GM12878 (cell line): ENCODE measurements at regions not wholly inside any gene's neighbourhood (a gene's known extent, or its start where the extent isn't known, plus 50 kb on each side); places are given as distances from the start of the nearest gene placed in this dataset.

Source experiments
- ATF2 ChIP-seq: IDR thresholded peaks from 2 replicates; pipeline ENCODE4 v1.6.1; 2012; ENCODE audit warnings: low read length, inconsistent platforms
- ATF7 ChIP-seq: fragments of 450-650 bp; IDR thresholded peaks from 2 replicates; pipeline ENCODE4 v1.6.1; 2016; ENCODE audit warnings: low read depth, mild to moderate bottlenecking
- BCL11A ChIP-seq: IDR thresholded peaks from 2 replicates; pipeline ENCODE4 v1.6.1; 2011; ENCODE audit warnings: low read depth, low read length
- CHD2 ChIP-seq: IDR thresholded peaks from 2 replicates; pipeline ENCODE4 v1.6.1; 2011; ENCODE audit warnings: low read depth, low read length, improper control_type of control experiment, borderline replicate concordance
- DPF2 ChIP-seq: fragments of 450-650 bp; IDR thresholded peaks from 2 replicates; pipeline ENCODE4 v1.6.1; 2017; ENCODE audit warnings: mild to moderate bottlenecking
- FOXM1 ChIP-seq: IDR thresholded peaks from 2 replicates; pipeline ENCODE4 v1.6.1; 2012; ENCODE audit warnings: low read depth, mild to moderate bottlenecking, inconsistent platforms, low read length, moderate library complexity
- HDGF ChIP-seq: fragments of 450-650 bp; IDR thresholded peaks from 2 replicates; pipeline ENCODE4 v1.6.1; 2016; ENCODE audit warnings: antibody characterized with exemption
- HSF1 ChIP-seq: fragments of 150-350 bp; IDR thresholded peaks from 2 replicates; pipeline ENCODE4 v1.6.1; 2014; ENCODE audit warnings: mild to moderate bottlenecking, low read depth, low read length
- IKZF1 ChIP-seq: fragments of 450-650 bp; conservative IDR thresholded peaks from 2 replicates; pipeline ENCODE4 v1.6.1; 2017; ENCODE audit warnings: antibody characterized with exemption, mild to moderate bottlenecking
- MEF2A ChIP-seq: IDR thresholded peaks from 2 replicates; pipeline ENCODE4 v1.6.1; 2011; ENCODE audit warnings: low read depth, mild to moderate bottlenecking, low read length, moderate library complexity; ENCODE audit not compliant: insufficient read depth
- MLLT1 ChIP-seq: fragments of 450-650 bp; IDR thresholded peaks from 2 replicates; pipeline ENCODE4 v1.6.1; 2016; ENCODE audit warnings: mild to moderate bottlenecking
- MTA3 ChIP-seq: IDR thresholded peaks from 2 replicates; pipeline ENCODE4 v1.6.1; 2012; ENCODE audit warnings: low read length, inconsistent platforms, borderline replicate concordance
- MYB ChIP-seq: fragments of 150-350 bp; IDR thresholded peaks from 2 replicates; pipeline ENCODE4 v1.6.1; 2014; ENCODE audit warnings: mild to moderate bottlenecking, low read depth, low read length, borderline replicate concordance
- NBN ChIP-seq: fragments of 450-650 bp; IDR thresholded peaks from 2 replicates; pipeline ENCODE4 v1.6.1; 2016
- POU2F2 ChIP-seq: IDR thresholded peaks from 3 replicates; pipeline ENCODE4 v1.6.1; 2011; ENCODE audit warnings: low read depth, mild to moderate bottlenecking, low read length, borderline replicate concordance
- RUNX3 ChIP-seq: IDR thresholded peaks from 2 replicates; pipeline ENCODE4 v1.6.1; 2012; ENCODE audit warnings: low read length, inconsistent platforms
- SMARCA5 ChIP-seq: fragments of 450-650 bp; IDR thresholded peaks from 2 replicates; pipeline ENCODE4 v1.6.1; 2017; ENCODE audit warnings: mild to moderate bottlenecking
- SPI1 ChIP-seq: IDR thresholded peaks from 2 replicates; pipeline ENCODE4 v1.6.1; 2011; ENCODE audit warnings: low read depth, mild to moderate bottlenecking, low read length, moderate library complexity, borderline replicate concordance; ENCODE audit not compliant: insufficient read depth
- TBL1XR1 ChIP-seq: IDR thresholded peaks from 2 replicates; pipeline ENCODE4 v1.6.1; 2012; ENCODE audit warnings: low read depth, low read length, improper control_type of control experiment
- ZNF207 ChIP-seq: fragments of 450-650 bp; IDR thresholded peaks from 2 replicates; pipeline ENCODE4 v1.6.1; 2014; ENCODE audit warnings: antibody characterized with exemption, mild to moderate bottlenecking, borderline replicate concordance
- ZNF384 ChIP-seq: IDR thresholded peaks from 2 replicates; pipeline ENCODE4 v1.6.1; 2012; ENCODE audit warnings: low read depth, mild to moderate bottlenecking, low read length, improper control_type of control experiment, borderline replicate concordance
- ZNF687 ChIP-seq: fragments of 450-650 bp; IDR thresholded peaks from 2 replicates; pipeline ENCODE4 v1.6.1; 2017; ENCODE audit warnings: mild to moderate bottlenecking, moderate library complexity
- TF ChIP-seq, protein P1 (sequence below): IDR thresholded peaks from 2 replicates; pipeline ENCODE4 v1.6.1; 2011; ENCODE audit warnings: low read depth, mild to moderate bottlenecking, low read length, moderate library complexity, borderline replicate concordance; ENCODE audit errors: extremely low read depth

DNA sequence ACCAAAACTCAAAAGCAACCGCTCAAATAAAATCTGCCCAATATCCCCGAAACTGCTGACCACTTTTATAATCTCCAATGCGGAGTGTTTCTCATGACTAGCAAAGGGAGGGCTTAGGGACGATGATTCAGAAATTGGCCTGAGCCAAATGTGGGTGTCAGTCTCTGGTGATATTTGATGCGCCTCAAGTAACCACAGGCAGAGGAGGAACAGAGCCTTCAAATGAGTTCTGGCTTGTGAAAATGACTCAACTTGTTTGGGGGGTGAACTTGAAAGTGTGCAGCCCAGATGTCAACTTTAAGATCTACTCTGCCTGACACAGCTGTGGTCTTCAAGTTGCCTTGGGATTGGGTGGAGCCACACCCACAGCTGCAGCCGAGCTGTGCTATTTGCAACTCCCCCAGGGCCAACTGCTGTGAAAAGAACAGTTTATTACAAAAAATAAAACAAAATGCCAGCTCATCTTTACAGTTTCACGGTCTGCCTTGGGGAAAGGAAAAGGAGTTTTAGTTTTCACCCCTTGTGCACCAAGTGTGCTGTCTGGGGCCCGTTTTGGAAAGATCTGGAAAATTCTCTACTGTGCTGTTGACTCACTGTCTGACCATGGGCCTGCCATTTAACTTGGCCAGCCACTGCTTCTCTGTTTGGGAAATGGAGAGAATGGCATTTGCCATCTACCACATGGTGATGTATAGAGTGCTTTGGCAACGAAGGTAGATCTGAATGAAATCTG, 222.1 kb downstream of the MTX2 start (continued):
- TF ChIP-seq TBL1XR1 (peak; percentile 43; the same call in 1 of the 2 replicates), RUNX3 (peak; percentile 95), ZNF384 (0 out of 2 replicates have a peak, but pooled peaks have one; percentile 34), HSF1 (0 out of 2 replicates have a peak, but pooled peaks have one; percentile 45), MYB (no peak), ZNF687 (no peak), IKZF1 (peak; percentile 78), MLLT1 (peak; percentile 59; the same call in 1 of the 2 replicates), ATF7 (peak; percentile 81), MEF2A (no peak), CHD2 (peak; percentile 30; the same call in 1 of the 2 replicates), HDGF (no peak), MTA3 (0 out of 2 replicates have a peak, but pooled peaks have one; percentile 38), BCL11A (peak; percentile 68; the same call in 1 of the 2 replicates), SPI1 (peak; percentile 54; the same call in 1 of the 2 replicates), FOXM1 (peak; percentile 64), SMARCA5 (no peak), ZNF207 (no peak), ATF2 (peak; percentile 59), NBN (peak; percentile 74), POU2F2 (peak; percentile 30; the same call in 1 of the 3 replicates), DPF2 (peak; percentile 68)
- TF ChIP-seq, protein P1, sequence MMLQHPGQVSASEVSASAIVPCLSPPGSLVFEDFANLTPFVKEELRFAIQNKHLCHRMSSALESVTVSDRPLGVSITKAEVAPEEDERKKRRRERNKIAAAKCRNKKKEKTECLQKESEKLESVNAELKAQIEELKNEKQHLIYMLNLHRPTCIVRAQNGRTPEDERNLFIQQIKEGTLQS: no peak
